Mesenchymal stem cell (in vitro differentiated cells and primary cell): ENCODE measurements at regions not wholly inside any gene's neighbourhood (a gene's known extent, or its start where the extent isn't known, plus 50 kb on each side); places are given as distances from the start of the nearest gene placed in this dataset.

Source experiments
- DNase-seq: peaks from one replicate; pipeline ENCODE4 v3.0.0-alpha.2; 2013
- H2AFZ ChIP-seq: one replicate; pipeline ENCODE4 v1.6.1; 2013; ENCODE audit warnings: low read depth, mild to moderate bottlenecking, control low read depth, inconsistent platforms, low read length, moderate library complexity
- H2AK5ac ChIP-seq: 2 replicates; pipeline ENCODE4 v1.6.1; 2013; ENCODE audit warnings: low read length, moderate library complexity, mild to moderate bottlenecking, inconsistent platforms; ENCODE audit not compliant: severe bottlenecking
- H2BK120ac ChIP-seq: one replicate; pipeline ENCODE4 v1.6.1; 2013; ENCODE audit warnings: low read depth, mild to moderate bottlenecking, inconsistent platforms, low read length, moderate library complexity
- H2BK12ac ChIP-seq, 2 experiments: one replicate each; pipeline ENCODE4 v1.6.1; 2013; ENCODE audit warnings: inconsistent platforms in 2 of 2, low read length in 2 of 2, mild to moderate bottlenecking in 2 of 2, moderate library complexity in 2 of 2, control low read depth in 1 of 2
- H2BK15ac ChIP-seq: one replicate; pipeline ENCODE4 v1.6.1; 2013; ENCODE audit warnings: mild to moderate bottlenecking, low read depth, inconsistent platforms; ENCODE audit not compliant: poor library complexity, severe bottlenecking
- H2BK5ac ChIP-seq: 2 replicates; pipeline ENCODE4 v1.6.1; 2013; ENCODE audit warnings: low read depth, mild to moderate bottlenecking, low read length, control low read depth, inconsistent platforms; ENCODE audit not compliant: poor library complexity, severe bottlenecking
- H3K14ac ChIP-seq, 2 experiments: one replicate each; pipeline ENCODE4 v1.6.1; 2013; ENCODE audit warnings: inconsistent platforms in 2 of 2, low read length in 2 of 2, control low read depth in 1 of 2, mild to moderate bottlenecking in 1 of 2, moderate library complexity in 1 of 2
- H3K18ac ChIP-seq, 2 experiments: one replicate each; pipeline ENCODE4 v1.6.1; 2013; ENCODE audit warnings: inconsistent platforms in 2 of 2, low read length in 2 of 2, control low read depth in 1 of 2, low read depth in 1 of 2, mild to moderate bottlenecking in 1 of 2
- H3K23ac ChIP-seq, 2 experiments: one replicate each; pipeline ENCODE4 v1.6.1; 2013; ENCODE audit warnings: inconsistent platforms in 2 of 2, low read length in 2 of 2, mild to moderate bottlenecking in 2 of 2, moderate library complexity in 2 of 2, control low read depth in 1 of 2
- H3K27ac ChIP-seq: 2 replicates; pipeline ENCODE4 v1.5.1; 2013; ENCODE audit warnings: mild to moderate bottlenecking, moderate library complexity, low read length, control low read depth, inconsistent platforms; ENCODE audit not compliant: poor library complexity, severe bottlenecking
- H3K27me3 ChIP-seq, 2 experiments: 2 replicates each; pipeline versions ENCODE4 v1.6.1 to v1.7.0; 2013; ENCODE audit warnings: low read length in 2 of 2, mild to moderate bottlenecking in 2 of 2, moderate library complexity in 2 of 2, control low read depth in 1 of 2, inconsistent platforms in 1 of 2; ENCODE audit not compliant: control insufficient read depth in 1 of 2, insufficient read depth in 1 of 2
- H3K36me3 ChIP-seq, 2 experiments: 2 replicates each; pipeline versions ENCODE4 v1.6.1 to v1.7.0; 2013; ENCODE audit warnings: low read length in 2 of 2, control low read depth in 1 of 2, inconsistent platforms in 1 of 2, low read depth in 1 of 2, mild to moderate bottlenecking in 1 of 2; ENCODE audit not compliant: insufficient read depth in 2 of 2, control insufficient read depth in 1 of 2
- H3K4ac ChIP-seq, 2 experiments: one replicate each; pipeline ENCODE4 v1.6.1; 2013; ENCODE audit warnings: inconsistent platforms in 2 of 2, low read length in 2 of 2, mild to moderate bottlenecking in 2 of 2, moderate library complexity in 2 of 2, control low read depth in 1 of 2, low read depth in 1 of 2
- H3K4me1 ChIP-seq: 2 replicates; pipeline ENCODE4 v1.6.1; 2013; ENCODE audit warnings: low read depth, low read length, control low read depth; ENCODE audit not compliant: control insufficient read depth, insufficient read depth
- H3K4me2 ChIP-seq: 2 replicates; pipeline ENCODE4 v1.6.1; 2013; ENCODE audit warnings: low read length, mild to moderate bottlenecking, inconsistent platforms; ENCODE audit not compliant: poor library complexity, severe bottlenecking
- H3K4me3 ChIP-seq, 2 experiments: 2 replicates each; pipeline versions ENCODE4 v1.5.1 to v1.7.0; 2013; ENCODE audit warnings: low read length in 2 of 2, mild to moderate bottlenecking in 2 of 2, control low read depth in 1 of 2, low read depth in 1 of 2; ENCODE audit not compliant: insufficient read depth in 1 of 2
- H3K79me1 ChIP-seq: replicated peaks from 2 replicates; pipeline ENCODE4 v1.6.1; 2013; ENCODE audit warnings: mild to moderate bottlenecking, control low read depth, low read length, inconsistent platforms; ENCODE audit not compliant: poor library complexity, severe bottlenecking
- H3K9ac ChIP-seq: 2 replicates; pipeline ENCODE4 v1.7.0; 2013; ENCODE audit warnings: mild to moderate bottlenecking, low read length, moderate library complexity
- H3K9me3 ChIP-seq: 2 replicates; pipeline ENCODE4 v1.7.0; 2013; ENCODE audit warnings: mild to moderate bottlenecking, low read length; ENCODE audit not compliant: control insufficient read depth
- H4K8ac ChIP-seq: one replicate; pipeline ENCODE4 v1.6.1; 2013; ENCODE audit warnings: inconsistent platforms, mild to moderate bottlenecking, low read length, moderate library complexity
- H4K91ac ChIP-seq: one replicate; pipeline ENCODE4 v1.6.1; 2013; ENCODE audit warnings: mild to moderate bottlenecking, low read length, inconsistent platforms
- WGBS: methylation state at CpG from one replicate; pipeline ENCODE4 v1.1.7; 2013; ENCODE audit warnings: mixed read lengths; 5-methylcytosine and 5-hydroxymethylcytosine counted together

DNA sequence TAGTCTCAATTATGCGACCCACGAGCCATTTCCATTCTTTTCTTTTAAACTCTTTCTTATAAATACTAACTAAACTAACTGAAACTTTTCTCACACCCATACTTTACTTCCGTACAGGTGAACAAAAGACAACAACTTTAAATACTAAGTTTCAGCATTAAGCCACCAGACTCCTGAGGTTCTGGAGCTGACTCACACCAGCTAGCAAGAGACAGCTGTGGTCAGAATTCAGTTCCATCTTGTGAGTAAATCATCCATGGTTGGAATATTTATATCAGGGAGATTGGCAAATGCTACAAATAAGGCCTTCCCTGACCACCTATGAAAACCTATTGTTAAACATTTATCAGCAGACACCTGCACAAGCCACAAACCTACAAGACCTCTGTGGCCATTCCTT, 897.0 kb downstream of the EFNB2 start:
- peaks cover 3% of the 10 kb centered on the region for H3K4me1 ChIP-seq
- H3K36me3 ChIP-seq = no peaks in the 10 kb centered on the region
- H3K27me3 ChIP-seq = no peaks in the 10 kb centered on the region
- H3K9ac ChIP-seq = no peak overlapping the region
- H2BK12ac ChIP-seq = no peak overlapping the region
- H3K14ac ChIP-seq = no peak overlapping the region
- 91% methylated on average over 3 of the region's 3 CpGs for WGBS
- H2BK15ac ChIP-seq = no peak overlapping the region
- no peak overlapping the region for H3K4ac ChIP-seq
- H3K18ac ChIP-seq = no peak overlapping the region
- H4K91ac ChIP-seq = no peak overlapping the region
- no peak overlapping the region for H4K8ac ChIP-seq
- H3K27ac ChIP-seq = no peak overlapping the region
- no peak overlapping the region for H3K4me3 ChIP-seq
- H3K9me3 ChIP-seq = peaks cover 7% of the 10 kb centered on the region
- no peak overlapping the region for H3K4me2 ChIP-seq
- H2BK5ac ChIP-seq = no peak overlapping the region
- no peaks in the 10 kb centered on the region for H3K79me1 ChIP-seq
- no peak overlapping the region for H2AFZ ChIP-seq
- H2AK5ac ChIP-seq = no peak overlapping the region
- no peak overlapping the region for H2BK120ac ChIP-seq
- H3K23ac ChIP-seq = no peak overlapping the region
- DNase-seq = peak; percentile 6

GRCh38 chr13:105634059-105634458, 901.4 kb downstream of the EFNB2 start:
- H3K18ac ChIP-seq = no peak overlapping the region
- no peak overlapping the region for H2BK15ac ChIP-seq
- peaks cover 3% of the 10 kb centered on the region for H3K9me3 ChIP-seq
- no peak overlapping the region for H2BK5ac ChIP-seq
- no peaks in the 10 kb centered on the region for H3K36me3 ChIP-seq
- no peak overlapping the region for H3K4ac ChIP-seq
- DNase-seq = no peak
- no peak overlapping the region for H3K9ac ChIP-seq
- no peak overlapping the region for H3K23ac ChIP-seq
- WGBS = 100% methylated on average over 2 of the region's 2 CpGs
- no peaks in the 10 kb centered on the region for H3K79me1 ChIP-seq
- no peak overlapping the region for H4K91ac ChIP-seq
- H2AK5ac ChIP-seq = no peak overlapping the region
- H3K4me2 ChIP-seq = no peak overlapping the region
- no peak overlapping the region for H2BK120ac ChIP-seq
- no peak overlapping the region for H3K27ac ChIP-seq
- no peak overlapping the region for H3K14ac ChIP-seq
- H2BK12ac ChIP-seq = no peak overlapping the region
- H2AFZ ChIP-seq = no peak overlapping the region
- no peak overlapping the region for H4K8ac ChIP-seq
- no peak overlapping the region for H3K4me3 ChIP-seq
- no peaks in the 10 kb centered on the region for H3K27me3 ChIP-seq
- H3K4me1 ChIP-seq = no peaks in the 10 kb centered on the region

DNA sequence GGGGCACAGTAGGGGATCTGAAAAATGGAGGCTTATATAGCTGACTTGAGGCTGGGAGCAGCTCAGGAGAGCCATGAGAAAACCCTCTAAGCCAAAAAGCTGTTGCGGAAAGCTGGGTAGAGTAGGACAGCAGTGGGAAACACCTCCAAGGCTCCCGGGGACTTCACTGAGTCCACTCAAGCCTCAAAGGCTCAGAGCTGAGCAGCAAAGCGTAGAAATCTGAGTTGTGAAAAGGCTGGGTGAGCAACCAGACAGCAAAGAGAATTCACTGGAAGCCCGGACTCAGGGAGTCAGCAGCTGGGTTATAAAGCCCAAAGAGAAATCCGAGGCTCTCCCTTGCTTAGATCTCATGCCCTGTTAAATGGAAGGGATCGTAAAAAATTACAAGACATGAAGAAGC, 905.0 kb downstream of the EFNB2 start:
- Histone ChIP-seq H2BK5ac (no peak overlapping the region), H3K14ac (no peak overlapping the region), H2BK15ac (peak overlapping the region; percentile 28), H2BK120ac (peak overlapping the region; percentile 19), H3K18ac (no peak overlapping the region), H2AK5ac (peak overlapping the region; percentile 36), H3K27me3 (no peaks in the 10 kb centered on the region), H3K27ac (no peak overlapping the region), H3K9ac (no peak overlapping the region), H3K9me3 (peaks cover 7% of the 10 kb centered on the region), H4K8ac (no peak overlapping the region), H3K23ac (no peak overlapping the region), H3K4me3 (no peak overlapping the region), H2BK12ac (peak overlapping the region in 1 of 2 experiments; percentile 31), H3K4me1 (no peaks in the 10 kb centered on the region), H3K4ac (no peak overlapping the region), H3K79me1 (no peaks in the 10 kb centered on the region), H3K36me3 (no peaks in the 10 kb centered on the region), H2AFZ (no peak overlapping the region), H3K4me2 (no peak overlapping the region), H4K91ac (peak overlapping the region; percentile 27)
- WGBS = 93% methylated on average over 4 of the region's 6 CpGs
- DNase-seq = no peak

DNA sequence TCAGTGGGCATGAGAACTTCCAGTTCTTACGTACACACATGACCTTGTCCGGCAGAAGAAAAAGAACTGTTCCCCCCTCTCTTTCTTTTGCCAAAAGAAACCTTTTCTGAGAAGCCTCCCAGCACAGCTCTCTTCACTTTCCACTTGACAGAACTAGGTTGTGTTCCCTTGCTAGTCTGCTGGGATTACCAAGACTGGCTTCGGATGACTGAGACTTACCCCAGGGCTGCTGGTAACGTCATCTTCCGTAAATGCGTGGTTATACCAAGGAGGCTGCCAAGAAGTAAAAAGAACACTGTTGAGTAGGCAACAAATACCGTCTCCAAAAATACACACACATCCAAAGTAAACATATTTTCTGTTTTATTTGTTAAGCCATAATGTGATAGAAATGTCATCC, 908.2 kb downstream of the EFNB2 start:
- Histone ChIP-seq H3K4me3 (no peak overlapping the region), H2BK12ac (no peak overlapping the region), H2BK120ac (no peak overlapping the region), H3K27me3 (no peaks in the 10 kb centered on the region), H2AK5ac (no peak overlapping the region), H3K4me2 (no peak overlapping the region), H3K27ac (no peak overlapping the region), H3K9ac (no peak overlapping the region), H3K4me1 (no peaks in the 10 kb centered on the region), H3K14ac (no peak overlapping the region), H3K23ac (no peak overlapping the region), H3K4ac (no peak overlapping the region), H4K8ac (no peak overlapping the region), H2BK15ac (no peak overlapping the region), H2BK5ac (no peak overlapping the region), H4K91ac (no peak overlapping the region), H3K36me3 (no peaks in the 10 kb centered on the region), H3K18ac (peak overlapping the region in 1 of 2 experiments; percentile 34), H3K9me3 (peaks cover 7% of the 10 kb centered on the region), H2AFZ (no peak overlapping the region), H3K79me1 (no peaks in the 10 kb centered on the region)
- no peak for DNase-seq
- WGBS = 98% methylated on average over 6 of the region's 7 CpGs
